H9 (cell line): ENCODE measurements at regions not wholly inside any gene's neighbourhood (a gene's known extent, or its start where the extent isn't known, plus 50 kb on each side); places are given as distances from the start of the nearest gene placed in this dataset.

Experiments used
- DNase-seq: peaks from one replicate; pipeline ENCODE4 v3.0.0-alpha.2; 2017
- H2AFZ ChIP-seq: one replicate; pipeline ENCODE4 v1.6.1; 2013; ENCODE audit warnings: mild to moderate bottlenecking, low read length, control low read depth, moderate library complexity
- H2AK5ac ChIP-seq: 2 replicates; pipeline ENCODE4 v1.6.1; 2013; ENCODE audit warnings: low read length, control low read depth, mixed read lengths; ENCODE audit not compliant: insufficient read length
- H2BK120ac ChIP-seq: one replicate; pipeline ENCODE4 v1.6.1; 2013; ENCODE audit warnings: low read depth, mild to moderate bottlenecking, low read length, control low read depth, inconsistent platforms; ENCODE audit not compliant: poor library complexity, severe bottlenecking
- H2BK12ac ChIP-seq: 2 replicates; pipeline ENCODE4 v1.6.1; 2013; ENCODE audit warnings: low read length, control low read depth, mixed read lengths, low read depth; ENCODE audit not compliant: insufficient read length
- H2BK15ac ChIP-seq: 2 replicates; pipeline ENCODE4 v1.6.1; 2013; ENCODE audit warnings: low read depth, low read length, control low read depth
- H2BK20ac ChIP-seq: one replicate; pipeline ENCODE4 v1.6.1; 2013; ENCODE audit warnings: low read depth, mild to moderate bottlenecking, low read length, control low read depth, inconsistent platforms; ENCODE audit not compliant: poor library complexity, severe bottlenecking
- H2BK5ac ChIP-seq: 2 replicates; pipeline ENCODE4 v1.6.1; 2013; ENCODE audit warnings: low read length, control low read depth, mixed read lengths; ENCODE audit not compliant: insufficient read length
- H3K14ac ChIP-seq: 2 replicates; pipeline ENCODE4 v1.6.1; 2013; ENCODE audit warnings: low read length, control low read depth; ENCODE audit not compliant: insufficient read depth
- H3K18ac ChIP-seq: 2 replicates; pipeline ENCODE4 v1.6.1; 2013; ENCODE audit warnings: low read depth, mild to moderate bottlenecking, mixed read lengths, low read length, control low read depth; ENCODE audit not compliant: insufficient read length
- H3K23ac ChIP-seq: 2 replicates; pipeline ENCODE4 v1.6.1; 2013; ENCODE audit warnings: low read length, control low read depth, mixed read lengths, low read depth; ENCODE audit not compliant: insufficient read length
- H3K23me2 ChIP-seq: 2 replicates; pipeline ENCODE4 v1.6.1; 2013; ENCODE audit warnings: low read depth, mild to moderate bottlenecking, mixed read lengths, low read length, control low read depth; ENCODE audit not compliant: insufficient read length, poor library complexity, severe bottlenecking
- H3K27ac ChIP-seq: 2 replicates; pipeline ENCODE4 v1.5.1; 2013; ENCODE audit warnings: low read length, control low read depth, mixed read lengths, low read depth; ENCODE audit not compliant: insufficient read length
- H3K27me3 ChIP-seq: 2 replicates; pipeline ENCODE4 v1.6.1; 2013; ENCODE audit warnings: low read length, control low read depth, inconsistent platforms; ENCODE audit not compliant: insufficient read depth
- H3K4ac ChIP-seq: 2 replicates; pipeline ENCODE4 v1.6.1; 2013; ENCODE audit warnings: low read depth, mild to moderate bottlenecking, control low read depth, inconsistent platforms, low read length, moderate library complexity
- H3K4me1 ChIP-seq: 2 replicates; pipeline ENCODE4 v1.6.1; 2013; ENCODE audit warnings: low read length, control low read depth, inconsistent platforms; ENCODE audit not compliant: insufficient read depth
- H3K4me2 ChIP-seq: 2 replicates; pipeline ENCODE4 v1.6.1; 2013; ENCODE audit warnings: low read length, control low read depth, mixed read lengths; ENCODE audit not compliant: insufficient read length, insufficient read depth
- H3K56ac ChIP-seq: 2 replicates; pipeline ENCODE4 v1.6.1; 2013; ENCODE audit warnings: low read depth, mild to moderate bottlenecking, mixed read lengths, low read length, control low read depth; ENCODE audit not compliant: insufficient read length
- H3K79me1 ChIP-seq: 2 replicates; pipeline ENCODE4 v1.6.1; 2013; ENCODE audit warnings: low read depth, mild to moderate bottlenecking, moderate library complexity, low read length, control low read depth, inconsistent platforms; ENCODE audit not compliant: insufficient read depth, poor library complexity, severe bottlenecking
- H3K79me2 ChIP-seq: 2 replicates; pipeline ENCODE4 v1.6.1; 2013; ENCODE audit warnings: low read length, control low read depth, inconsistent platforms; ENCODE audit not compliant: insufficient read depth
- H3K9ac ChIP-seq: 2 replicates; pipeline ENCODE4 v1.6.1; 2013; ENCODE audit warnings: low read length, control low read depth, mixed read lengths; ENCODE audit not compliant: insufficient read length; ENCODE audit errors: extremely low read depth
- H3K9me3 ChIP-seq: one replicate; pipeline ENCODE4 v1.6.1; 2013; ENCODE audit warnings: low read depth, low read length, inconsistent platforms; ENCODE audit not compliant: control insufficient read depth
- H3T11ph ChIP-seq: one replicate; pipeline ENCODE4 v1.6.1; 2013; ENCODE audit warnings: mild to moderate bottlenecking, low read length, control low read depth, inconsistent platforms
- H4K20me1 ChIP-seq: one replicate; pipeline ENCODE4 v1.6.1; 2013; ENCODE audit not compliant: control insufficient read depth, insufficient read length, insufficient read depth
- H4K5ac ChIP-seq: 2 replicates; pipeline ENCODE4 v1.6.1; 2013; ENCODE audit warnings: low read depth, mild to moderate bottlenecking, mixed read lengths, low read length, control low read depth; ENCODE audit not compliant: insufficient read length
- H4K8ac ChIP-seq: replicated peaks from 2 replicates; pipeline ENCODE4 v1.6.1; 2013; ENCODE audit warnings: low read length, control low read depth, mixed read lengths, low read depth; ENCODE audit not compliant: insufficient read length
- H4K91ac ChIP-seq: 2 replicates; pipeline ENCODE4 v1.6.1; 2013; ENCODE audit warnings: low read depth, mild to moderate bottlenecking, moderate library complexity, mixed read lengths, low read length, control low read depth; ENCODE audit not compliant: insufficient read length
- H3K27ac Mint-ChIP-seq, 3 experiments: 2 replicates in 2 of 3; 3 replicates in 1 of 3; pipeline ENCODE4 v1.8.0; 2020 to 2021; ENCODE audit warnings: mixed read lengths in 3 of 3, mild to moderate bottlenecking in 1 of 3, moderate library complexity in 1 of 3
- H3K27me3 Mint-ChIP-seq: 2 replicates; pipeline ENCODE4 v1.8.0; 2021; ENCODE audit warnings: low read depth, mild to moderate bottlenecking, moderate library complexity, mixed read lengths
- H3K36me3 Mint-ChIP-seq, 3 experiments: 2 replicates in 2 of 3; 3 replicates in 1 of 3; pipeline ENCODE4 v1.8.0; 2020 to 2021; ENCODE audit warnings: low read depth in 3 of 3, mixed read lengths in 3 of 3; ENCODE audit not compliant: insufficient read depth in 1 of 3
- H3K4me1 Mint-ChIP-seq, 2 experiments: 2 replicates each; pipeline ENCODE4 v1.8.0; 2020; ENCODE audit warnings: mixed read lengths in 2 of 2
- H3K4me3 Mint-ChIP-seq, 2 experiments: 2 replicates in 1 of 2; 3 replicates in 1 of 2; pipeline ENCODE4 v1.8.0; 2020 to 2021; ENCODE audit warnings: mild to moderate bottlenecking in 2 of 2, mixed read lengths in 2 of 2, moderate library complexity in 1 of 2
- H3K9me3 Mint-ChIP-seq, 2 experiments: 2 replicates in 1 of 2; 3 replicates in 1 of 2; pipeline ENCODE4 v1.8.0; 2020; ENCODE audit warnings: mild to moderate bottlenecking in 2 of 2, mixed read lengths in 2 of 2, moderate library complexity in 1 of 2
- WGBS: extraction: QIAGEN DNeasy Blood & Tissue Kit; methylation state at CpG from one replicate; pipeline ENCODE4 v1.1.7; 2013; ENCODE audit warnings: missing lambda C conversion rate, low lambda C conversion rate, mixed read lengths; ENCODE audit not compliant: insufficient read length; ENCODE audit errors: extremely low coverage; 5-methylcytosine and 5-hydroxymethylcytosine counted together
- TF ChIP-seq, protein P1 (sequence below): fragments of 200-600 bp; sonication (generic); conservative IDR thresholded peaks from 3 replicates; pipeline ENCODE4 v1.8.0; 2021; ENCODE audit warnings: antibody characterized with exemption, mild to moderate bottlenecking

GRCh38 chr20:30611239-30611984 is 646.1 kb upstream of the DEFB115 start:
- H3K9me3 Mint-ChIP-seq: peaks cover 96 to 97% of the 10 kb centered on the region in 2 experiments
- H4K20me1 ChIP-seq: no peaks in the 10 kb centered on the region
- no peak overlapping the region for H3K4ac ChIP-seq
- peaks cover 4 to 44% (median 17%) of the 10 kb centered on the region in 3 experiments; a peak in 6 of 7 replicates for H3K36me3 Mint-ChIP-seq
- H3K27me3 ChIP-seq: no peaks in the 10 kb centered on the region
- TF ChIP-seq, protein P1, sequence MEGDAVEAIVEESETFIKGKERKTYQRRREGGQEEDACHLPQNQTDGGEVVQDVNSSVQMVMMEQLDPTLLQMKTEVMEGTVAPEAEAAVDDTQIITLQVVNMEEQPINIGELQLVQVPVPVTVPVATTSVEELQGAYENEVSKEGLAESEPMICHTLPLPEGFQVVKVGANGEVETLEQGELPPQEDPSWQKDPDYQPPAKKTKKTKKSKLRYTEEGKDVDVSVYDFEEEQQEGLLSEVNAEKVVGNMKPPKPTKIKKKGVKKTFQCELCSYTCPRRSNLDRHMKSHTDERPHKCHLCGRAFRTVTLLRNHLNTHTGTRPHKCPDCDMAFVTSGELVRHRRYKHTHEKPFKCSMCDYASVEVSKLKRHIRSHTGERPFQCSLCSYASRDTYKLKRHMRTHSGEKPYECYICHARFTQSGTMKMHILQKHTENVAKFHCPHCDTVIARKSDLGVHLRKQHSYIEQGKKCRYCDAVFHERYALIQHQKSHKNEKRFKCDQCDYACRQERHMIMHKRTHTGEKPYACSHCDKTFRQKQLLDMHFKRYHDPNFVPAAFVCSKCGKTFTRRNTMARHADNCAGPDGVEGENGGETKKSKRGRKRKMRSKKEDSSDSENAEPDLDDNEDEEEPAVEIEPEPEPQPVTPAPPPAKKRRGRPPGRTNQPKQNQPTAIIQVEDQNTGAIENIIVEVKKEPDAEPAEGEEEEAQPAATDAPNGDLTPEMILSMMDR: no peak
- H2BK20ac ChIP-seq: no peak overlapping the region
- H3K4me2 ChIP-seq: no peak overlapping the region
- DNase-seq: no peak
- no peak overlapping the region for H2BK120ac ChIP-seq
- no peak overlapping the region for H3K4me3 Mint-ChIP-seq
- peaks cover 95% of the 10 kb centered on the region for H3K9me3 ChIP-seq
- no peaks in the 10 kb centered on the region for H3K27me3 Mint-ChIP-seq
- H3K4me1 ChIP-seq: no peaks in the 10 kb centered on the region
- no peak overlapping the region for H2BK15ac ChIP-seq
- H3K27ac ChIP-seq: no peak overlapping the region
- H2AK5ac ChIP-seq: no peak overlapping the region
- H3K27ac Mint-ChIP-seq: no peak overlapping the region
- H2BK12ac ChIP-seq: no peak overlapping the region
- no peak overlapping the region for H4K5ac ChIP-seq
- H4K91ac ChIP-seq: no peak overlapping the region
- H4K8ac ChIP-seq: no peak overlapping the region
- no peaks in the 10 kb centered on the region for H3K79me1 ChIP-seq
- H3K23me2 ChIP-seq: no peaks in the 10 kb centered on the region
- H2BK5ac ChIP-seq: no peak overlapping the region
- no peaks in the 10 kb centered on the region for H3K79me2 ChIP-seq
- H3T11ph ChIP-seq: no peak overlapping the region
- WGBS: no CpG with 5 or more reads among the region's 15 CpGs
- H3K14ac ChIP-seq: no peak overlapping the region
- H2AFZ ChIP-seq: no peak overlapping the region
- no peak overlapping the region for H3K23ac ChIP-seq
- H3K56ac ChIP-seq: no peak overlapping the region
- no peak overlapping the region for H3K9ac ChIP-seq
- no peak overlapping the region for H3K18ac ChIP-seq
- no peaks in the 10 kb centered on the region for H3K4me1 Mint-ChIP-seq
